HepG2 (cell line): ENCODE measurements at regions not wholly inside any gene's neighbourhood (a gene's known extent, or its start where the extent isn't known, plus 50 kb on each side); places are given as distances from the start of the nearest gene placed in this dataset.

ENCODE experiments used
- ATAC-seq: fragments of 200-7000 bp; cut with Tn5 transposase; 3 replicates; pipeline ENCODE4 v1.9.1; 2020; ENCODE audit warnings: mild to moderate bottlenecking, moderate library complexity
- BruUV-seq: library from RNA; stranded (reverse); fragments of 400-500 nt; replicated peaks from 2 replicates; lab custom pipeline; 2021; lab: Mats Ljungman, UMichigan
- CTCF ChIA-PET: fragments of 300-600 bp; formaldehyde crosslinking; extraction: SDS; loops from one replicate; lab custom pipeline; 2021; ENCODE audit warnings: low total read pairs, inconsistent platforms, low intra/inter-chr PET ratio; lab: Yijun Ruan, JAX
- POLR2A ChIA-PET: fragments of 350-600 bp; sonication (Branson Sonifier 250); formaldehyde crosslinking; loops from one replicate; lab custom pipeline; 2020; ENCODE audit warnings: antibody characterized with exemption, inconsistent platforms; lab: Yijun Ruan, JAX
- DNase-seq: peaks from one replicate; pipeline ENCODE4 v3.0.0-alpha.2; 2015; ENCODE audit warnings: low spot score
- FAIRE-seq: peaks from 3 replicates; lab custom pipeline; 2011; peaks lifted over from hg19 to GRCh38; lab: Jason Lieb, UNC
- H2AFZ ChIP-seq: one replicate; pipeline ENCODE4 v1.6.1; 2011; ENCODE audit warnings: low read length, inconsistent platforms
- H3K27ac ChIP-seq: fragments of 300-600 bp; 3 replicates; pipeline ENCODE4 v1.8.0; 2011; ENCODE audit warnings: mixed run types, mild to moderate bottlenecking, mixed read lengths, low read length, inconsistent platforms; ENCODE audit not compliant: insufficient read depth; ENCODE audit errors: extremely low read length
- H3K27me3 ChIP-seq, 2 experiments: fragments of 200-600 bp in 1 of 2; 2 replicates in 1 of 2; 3 replicates in 1 of 2; pipeline versions ENCODE4 v1.6.0 to v1.8.0; 2011; ENCODE audit warnings: low read length in 2 of 2, mild to moderate bottlenecking in 2 of 2, moderate library complexity in 2 of 2, inconsistent platforms in 1 of 2; ENCODE audit not compliant: insufficient read depth in 2 of 2, control insufficient read depth in 1 of 2
- H3K36me3 ChIP-seq, 2 experiments: fragments of 200-600 bp in 1 of 2; replicated peaks in 1 of 2; 2 replicates in 1 of 2; 3 replicates in 1 of 2; pipeline versions ENCODE4 v1.5.1 to v1.8.0; 2011; ENCODE audit warnings: low read length in 2 of 2, inconsistent platforms in 1 of 2; ENCODE audit not compliant: insufficient read depth in 2 of 2, control insufficient read depth in 1 of 2
- H3K4me1 ChIP-seq: 2 replicates; pipeline ENCODE4 v1.5.1; 2012; ENCODE audit warnings: low read length, inconsistent platforms; ENCODE audit not compliant: insufficient read depth
- H3K4me2 ChIP-seq: 2 replicates; pipeline ENCODE4 v1.6.0; 2011; ENCODE audit warnings: low read depth, low read length, inconsistent platforms
- H3K4me3 ChIP-seq, 3 experiments: fragments of 200-600 bp in 1 of 3; sonication (generic), shearing (Covaris generic) in 1 of 3; replicated peaks in 1 of 3; 2 replicates each; pipeline ENCODE4 v1.5.1; 2011 to 2016; ENCODE audit warnings: low read length in 3 of 3, inconsistent platforms in 2 of 3, low read depth in 2 of 3, mild to moderate bottlenecking in 2 of 3, control low read depth in 1 of 3, mixed read lengths in 1 of 3; ENCODE audit not compliant: insufficient read depth in 1 of 3
- H3K79me2 ChIP-seq: one replicate; pipeline ENCODE4 v1.6.1; 2011; ENCODE audit warnings: low read length, inconsistent platforms; ENCODE audit not compliant: insufficient read depth
- H3K9ac ChIP-seq: 2 replicates; pipeline ENCODE4 v1.6.0; 2011; ENCODE audit warnings: mild to moderate bottlenecking, low read depth, low read length, inconsistent platforms; ENCODE audit not compliant: insufficient read depth
- H3K9me3 ChIP-seq: 2 replicates; pipeline ENCODE4 v1.5.1; 2012; ENCODE audit warnings: mild to moderate bottlenecking, low read length
- H4K20me1 ChIP-seq: 2 replicates; pipeline ENCODE4 v1.6.0; 2011; ENCODE audit warnings: inconsistent platforms, mild to moderate bottlenecking, low read length, moderate library complexity; ENCODE audit not compliant: insufficient read depth
- ELF3 ChIP-seq: IDR thresholded peaks from 2 replicates; pipeline ENCODE4 v1.6.1; 2016; ENCODE audit warnings: missing genetic modification reagents, missing compliant biosample characterization
- ETV6 ChIP-seq: sonication (generic); formaldehyde crosslinking; conservative IDR thresholded peaks from 2 replicates; pipeline ENCODE4 v1.4.0; 2020; ENCODE audit warnings: missing genetic modification reagents
- GTF2F1 ChIP-seq: fragments of 150-350 bp; IDR thresholded peaks from 2 replicates; pipeline ENCODE4 v1.6.1; 2014; ENCODE audit warnings: low read length
- MATR3 ChIP-seq: sonication (generic); formaldehyde crosslinking; IDR thresholded peaks from 2 replicates; pipeline ENCODE4 v1.4.0; 2020; ENCODE audit warnings: missing genetic modification reagents
- NBN ChIP-seq: fragments of 450-650 bp; conservative IDR thresholded peaks from 2 replicates; pipeline ENCODE4 v1.6.1; 2017
- POLR2A ChIP-seq, 2 experiments: IDR thresholded peaks; 2 replicates each; pipeline ENCODE4 v1.6.1; 2011; ENCODE audit warnings: low read depth in 2 of 2, low read length in 2 of 2, mild to moderate bottlenecking in 1 of 2, moderate library complexity in 1 of 2; ENCODE audit not compliant: insufficient read depth in 1 of 2
- RCOR2 ChIP-seq: IDR thresholded peaks from 2 replicates; pipeline ENCODE4 v1.6.1; 2016; ENCODE audit warnings: missing biosample characterization, missing genetic modification reagents
- SUZ12 ChIP-seq: fragments of 150-350 bp; IDR thresholded peaks from 2 replicates; pipeline ENCODE4 v1.6.1; 2014; ENCODE audit warnings: low read depth, low read length
- ZBTB8A ChIP-seq: sonication (generic); formaldehyde crosslinking; IDR thresholded peaks from 2 replicates; pipeline ENCODE4 v1.4.0; 2020; ENCODE audit warnings: mild to moderate bottlenecking, low read depth, missing genetic modification reagents, borderline replicate concordance
- ZMYM2 ChIP-seq: sonication (generic); formaldehyde crosslinking; IDR thresholded peaks from 2 replicates; pipeline ENCODE4 v1.8.0; 2022; ENCODE audit warnings: mild to moderate bottlenecking, missing genetic modification reagents
- ZNF251 ChIP-seq: sonication (generic); formaldehyde crosslinking; IDR thresholded peaks from 2 replicates; pipeline ENCODE4 v1.9.0; 2021; ENCODE audit warnings: mild to moderate bottlenecking, missing genetic modification reagents
- ZNF33B ChIP-seq: sonication (generic); formaldehyde crosslinking; IDR thresholded peaks from 2 replicates; pipeline ENCODE4 v1.5.1; 2020; ENCODE audit warnings: mild to moderate bottlenecking, missing genetic modification reagents
- ZNF350 ChIP-seq: sonication (generic); formaldehyde crosslinking; IDR thresholded peaks from 2 replicates; pipeline ENCODE4 v1.4.0; 2020; ENCODE audit warnings: mild to moderate bottlenecking, low read depth, missing genetic modification reagents, borderline replicate concordance
- ZNF652 ChIP-seq: IDR thresholded peaks from 2 replicates; pipeline ENCODE4 v1.6.1; 2016; ENCODE audit warnings: low read depth, borderline replicate concordance
- WGBS: methylation state at CpG from one replicate; pipeline ENCODE4 v1.1.6; 2017; ENCODE audit warnings: low lambda C conversion rate; 5-methylcytosine and 5-hydroxymethylcytosine counted together
- in situ Hi-C: cut with HindIII; loops from 2 replicates; pipeline ENCODE4 v1.10.0; 2017; ENCODE audit warnings: low pct_unique_long_range_greater_than_20kb; ENCODE audit not compliant: extremely low pct_ligation_motif_present
- intact Hi-C: fragments of 100-400 bp; cut with micrococcal nuclease; formaldehyde crosslinking; loops from one replicate; pipeline ENCODE4 v1.10.0; 2022; ENCODE audit not compliant: unreplicated experiment
- TF ChIP-seq, protein P1 (sequence below): sonication (generic); formaldehyde crosslinking; IDR thresholded peaks from 2 replicates; pipeline ENCODE4 v1.5.0; 2020; ENCODE audit warnings: missing genetic modification reagents
- TF ChIP-seq, protein P2 (sequence below): sonication (generic); formaldehyde crosslinking; IDR thresholded peaks from 2 replicates; pipeline ENCODE4 v1.8.0; 2022; ENCODE audit warnings: mild to moderate bottlenecking, missing genetic modification reagents, moderate library complexity
- TF ChIP-seq, protein P3 (sequence below): sonication (generic); formaldehyde crosslinking; IDR thresholded peaks from 2 replicates; pipeline ENCODE4 v1.5.0; 2020; ENCODE audit warnings: missing genetic modification reagents, mild to moderate bottlenecking, borderline replicate concordance

DNA sequence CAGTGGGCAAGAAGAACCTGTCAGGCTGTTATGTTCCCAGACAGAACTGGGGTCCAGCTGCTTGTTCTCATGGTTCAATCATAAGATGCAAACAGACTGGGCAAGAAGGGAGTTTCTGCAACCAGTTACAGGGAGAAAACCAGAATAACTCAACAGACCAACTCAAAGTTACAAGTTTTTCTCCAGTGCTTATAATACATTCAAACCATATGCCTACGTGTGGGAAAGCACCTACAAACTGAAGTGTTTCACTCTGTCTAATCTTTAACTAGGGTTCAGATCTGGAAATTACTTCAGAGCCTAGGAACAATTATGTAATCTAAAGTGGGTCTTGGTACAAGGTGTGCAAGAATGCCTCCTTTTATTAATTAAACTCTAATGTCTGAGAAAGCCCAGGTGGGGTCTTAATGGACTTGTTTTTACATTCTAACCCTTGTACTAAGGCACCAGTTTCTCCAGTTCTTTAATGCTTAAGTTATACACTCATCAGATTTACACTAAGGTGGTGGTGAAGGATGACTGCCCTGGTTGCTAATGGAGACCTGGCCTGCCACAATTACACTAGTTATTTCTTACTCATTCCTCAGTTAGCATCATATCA is 951.9 kb downstream of the TSN start:
- FAIRE-seq = no peak
- Histone ChIP-seq H3K4me2 (no peak overlapping the region), H4K20me1 (no peaks in the 10 kb centered on the region), H3K9me3 (peaks cover 47% of the 10 kb centered on the region), H3K9ac (no peak overlapping the region), H3K4me1 (no peaks in the 10 kb centered on the region), H3K36me3 (no peaks in the 10 kb centered on the region), H3K27ac (no peak overlapping the region), H3K79me2 (no peaks in the 10 kb centered on the region), H3K4me3 (no peak overlapping the region), H3K27me3 (no peaks in the 10 kb centered on the region), H2AFZ (no peak overlapping the region)
- no peak for ATAC-seq
- POLR2A ChIA-PET = no interaction called here
- intact Hi-C loops (no loop called here), in situ Hi-C loops (no loop called here)
- CTCF ChIA-PET = no interaction called here
- DNase-seq = no peak
- no peak for TF ChIP-seq ZNF33B (CRISPR knock-in tag)
- TF ChIP-seq ETV6 (CRISPR knock-in tag) = no peak
- TF ChIP-seq, protein P1, sequence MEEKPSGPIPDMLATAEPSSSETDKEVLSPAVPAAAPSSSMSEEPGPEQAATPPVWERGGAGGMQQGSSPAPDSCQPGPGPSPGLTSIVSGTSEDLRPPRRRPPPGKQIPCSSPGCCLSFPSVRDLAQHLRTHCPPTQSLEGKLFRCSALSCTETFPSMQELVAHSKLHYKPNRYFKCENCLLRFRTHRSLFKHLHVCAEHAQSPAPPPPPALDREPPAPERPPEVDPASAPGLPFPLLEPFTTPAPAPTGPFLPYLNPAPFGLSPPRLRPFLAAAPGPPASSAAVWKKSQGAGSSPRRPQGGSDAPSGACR (CRISPR knock-in tag) = no peak
- TF ChIP-seq, protein P2, sequence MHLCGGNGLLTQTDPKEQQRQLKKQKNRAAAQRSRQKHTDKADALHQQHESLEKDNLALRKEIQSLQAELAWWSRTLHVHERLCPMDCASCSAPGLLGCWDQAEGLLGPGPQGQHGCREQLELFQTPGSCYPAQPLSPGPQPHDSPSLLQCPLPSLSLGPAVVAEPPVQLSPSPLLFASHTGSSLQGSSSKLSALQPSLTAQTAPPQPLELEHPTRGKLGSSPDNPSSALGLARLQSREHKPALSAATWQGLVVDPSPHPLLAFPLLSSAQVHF (CRISPR knock-in tag) = no peak
- TF ChIP-seq NBN = no peak
- no peak for TF ChIP-seq MATR3
- no peak for TF ChIP-seq GTF2F1
- TF ChIP-seq ZNF652 (CRISPR knock-in tag) = no peak
- TF ChIP-seq ELF3 (CRISPR knock-in tag) = no peak
- TF ChIP-seq ZMYM2 (CRISPR knock-in tag) = no peak
- no peak for TF ChIP-seq ZNF251 (CRISPR knock-in tag)
- TF ChIP-seq, protein P3, sequence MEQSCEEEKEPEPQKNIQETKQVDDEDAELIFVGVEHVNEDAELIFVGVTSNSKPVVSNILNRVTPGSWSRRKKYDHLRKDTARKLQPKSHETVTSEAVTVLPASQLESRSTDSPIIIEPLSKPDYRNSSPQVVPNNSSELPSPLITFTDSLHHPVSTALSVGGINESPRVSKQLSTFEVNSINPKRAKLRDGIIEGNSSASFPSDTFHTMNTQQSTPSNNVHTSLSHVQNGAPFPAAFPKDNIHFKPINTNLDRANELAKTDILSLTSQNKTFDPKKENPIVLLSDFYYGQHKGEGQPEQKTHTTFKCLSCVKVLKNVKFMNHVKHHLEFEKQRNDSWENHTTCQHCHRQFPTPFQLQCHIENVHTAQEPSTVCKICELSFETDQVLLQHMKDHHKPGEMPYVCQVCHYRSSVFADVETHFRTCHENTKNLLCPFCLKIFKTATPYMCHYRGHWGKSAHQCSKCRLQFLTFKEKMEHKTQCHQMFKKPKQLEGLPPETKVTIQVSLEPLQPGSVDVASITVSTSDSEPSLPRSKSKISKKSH (CRISPR knock-in tag) = no peak
- no peak for TF ChIP-seq ZBTB8A (CRISPR knock-in tag)
- no peak for TF ChIP-seq RCOR2
- TF ChIP-seq POLR2A (IDR thresholded peaks at IDR 0.05; ENCODE audit: insufficient read depth in 1 of 2, low read depth in 2 of 2, low read length in 2 of 2) = no peak
- no peak for TF ChIP-seq ZNF350 (CRISPR knock-in tag)
- no peak for TF ChIP-seq SUZ12
- WGBS = 0% methylated on average over 1 of the region's 1 CpG
- no TSS peak for BruUV-seq
